ENCODE measurements at regions not wholly inside any gene's neighbourhood (a gene's known extent, or its start where the extent isn't known, plus 50 kb on each side); places are given as distances from the start of the nearest gene placed in this dataset.

DNA sequence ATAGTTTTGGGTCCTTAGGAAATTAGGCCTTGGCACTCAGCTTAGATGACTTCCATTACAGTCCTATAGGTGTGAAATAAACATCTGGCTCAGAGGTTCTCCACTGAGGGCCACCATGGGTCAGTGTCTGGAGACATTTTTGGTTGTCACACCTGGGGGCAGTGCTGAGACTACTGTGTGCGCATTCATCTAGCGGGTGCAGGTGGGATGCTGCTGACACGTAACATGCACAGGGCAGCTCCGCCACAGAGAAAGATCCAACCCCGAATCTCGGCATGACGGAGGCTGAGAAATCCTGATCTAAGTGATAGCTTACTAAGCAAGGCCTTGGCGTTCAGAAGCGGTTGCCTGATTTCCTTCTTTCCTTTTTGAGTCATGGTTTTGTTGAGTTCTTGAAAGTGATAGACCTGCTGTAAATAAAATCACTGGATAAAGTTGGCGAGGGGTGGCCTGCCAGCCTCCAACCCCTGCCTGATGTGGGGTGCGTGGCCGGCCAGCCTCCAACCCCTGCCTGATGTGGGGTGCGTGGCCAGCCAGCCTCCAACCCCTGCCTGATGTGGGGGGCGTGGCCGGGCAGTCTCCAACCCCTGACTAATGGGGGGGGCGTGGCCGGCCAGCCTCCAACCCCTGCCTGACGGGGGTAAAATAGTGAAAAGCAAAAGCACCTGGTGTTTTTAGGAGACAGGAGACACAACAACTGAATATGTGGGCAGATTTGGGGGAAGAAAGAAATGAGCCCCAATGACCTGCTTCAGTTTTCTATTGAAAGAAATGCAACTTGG is 158.1 kb downstream of the CDH26 start:
- Mint-ChIP-seq H3K4me3 (no peak overlapping the region), H3K9me3 (no peaks in the 10 kb centered on the region), H3K27me3 (no peaks in the 10 kb centered on the region), H3K27ac (no peak overlapping the region), H3K36me3 (ENCODE audit: low read depth) (no peaks in the 10 kb centered on the region), H3K4me1 (ENCODE audit: low read depth) (no peaks in the 10 kb centered on the region)
- TF ChIP-seq CTCF (IDR thresholded peaks at IDR 0.05), result no peak
- DNase-seq, result no peak
- ChIA-PET CTCF (no interaction called here), POLR2A (no interaction called here)
- intact Hi-C loops (cut with micrococcal nuclease), result no loop called here
- no peak for ATAC-seq

DNA sequence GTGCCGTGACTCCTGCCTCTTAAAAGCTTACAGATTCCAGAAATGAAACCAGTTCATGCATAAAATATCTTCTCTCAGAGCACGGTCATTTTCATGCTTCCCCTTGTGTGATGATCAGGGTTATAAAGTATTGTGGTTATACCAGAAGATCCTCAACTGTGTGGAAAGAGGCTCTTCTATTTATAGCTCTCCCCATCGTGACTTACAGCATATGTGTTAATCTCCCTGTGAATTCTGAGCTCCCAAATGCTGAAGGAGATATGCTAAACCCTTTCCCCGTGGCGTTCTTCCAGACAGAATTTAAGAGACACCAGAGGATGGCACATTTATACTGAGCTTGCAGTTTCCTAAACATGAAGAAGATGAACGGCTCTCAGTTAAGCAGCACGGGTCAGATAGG is 158.8 kb downstream of the CDH26 start:
- Mint-ChIP-seq H3K9me3 (no peaks in the 10 kb centered on the region), H3K4me3 (no peak overlapping the region), H3K36me3 (ENCODE audit: low read depth) (no peaks in the 10 kb centered on the region), H3K27ac (no peak overlapping the region), H3K4me1 (ENCODE audit: low read depth) (no peaks in the 10 kb centered on the region), H3K27me3 (no peaks in the 10 kb centered on the region)
- ChIA-PET POLR2A (no interaction called here), CTCF (interaction anchor here (0.9 kb wide), 1 partner anchor 21 kb away, joined by 3 read pairs; no protein-coding TSS in a partner anchor)
- intact Hi-C loops (cut with micrococcal nuclease), result no loop called here
- ATAC-seq, result no peak
- no peak for DNase-seq
- TF ChIP-seq CTCF (IDR thresholded peaks at IDR 0.05), result no peak

- ChIA-PET CTCF (interaction anchor here (1.3 to 1.4 kb wide), 2 partner anchors 16 to 64 kb away, joined by 3 read pairs; no protein-coding TSS in a partner anchor), POLR2A (no interaction called here)
- TF ChIP-seq CTCF (IDR thresholded peaks at IDR 0.05), result no peak
- H3K4me1 Mint-ChIP-seq (ENCODE audit: low read depth), result no peaks in the 10 kb centered on the region
- ATAC-seq (no peak), DNase-seq (no peak)
- no peaks in the 10 kb centered on the region for H3K9me3 Mint-ChIP-seq
- H3K36me3 Mint-ChIP-seq (ENCODE audit: low read depth), result no peaks in the 10 kb centered on the region
- peaks cover 5% of the 10 kb centered on the region for H3K27me3 Mint-ChIP-seq
- no peak overlapping the region for H3K4me3 Mint-ChIP-seq
- H3K27ac Mint-ChIP-seq, result no peak overlapping the region
- intact Hi-C loops (cut with micrococcal nuclease), result no loop called here
Measured at GRCh38 chr20:60121903-60122302, 163.7 kb downstream of the CDH26 start.

DNA sequence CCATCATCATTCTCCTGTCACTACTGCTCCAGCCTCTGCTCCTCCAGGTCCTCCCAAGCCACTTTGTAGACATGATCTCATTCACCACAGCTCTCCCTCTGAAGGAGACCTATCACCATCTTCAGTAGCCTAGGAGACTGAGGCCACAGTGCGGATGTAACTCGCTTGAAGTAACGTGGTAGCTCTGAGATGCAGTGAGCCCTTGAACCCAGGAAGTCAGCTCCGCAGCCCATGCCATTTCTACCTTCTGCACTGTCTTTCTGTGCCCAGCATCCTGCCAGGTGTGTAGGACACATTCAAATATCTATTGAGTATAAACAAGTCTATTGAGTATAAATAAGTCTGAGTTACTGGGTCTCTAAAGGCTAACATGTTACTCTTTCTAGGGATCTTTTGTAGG is 164.4 kb downstream of the CDH26 start:
- ChIA-PET POLR2A (no interaction called here), CTCF (no interaction called here)
- no peak for TF ChIP-seq CTCF (IDR thresholded peaks at IDR 0.05)
- DNase-seq (no peak), ATAC-seq (no peak)
- H3K27me3 Mint-ChIP-seq, result peaks cover 5% of the 10 kb centered on the region
- H3K4me3 Mint-ChIP-seq, result no peak overlapping the region
- H3K9me3 Mint-ChIP-seq, result no peaks in the 10 kb centered on the region
- intact Hi-C loops (cut with micrococcal nuclease), result no loop called here
- no peaks in the 10 kb centered on the region for H3K36me3 Mint-ChIP-seq (ENCODE audit: low read depth)
- H3K27ac Mint-ChIP-seq, result no peak overlapping the region
- no peaks in the 10 kb centered on the region for H3K4me1 Mint-ChIP-seq (ENCODE audit: low read depth)

- intact Hi-C loops (cut with micrococcal nuclease), result no loop called here
- Mint-ChIP-seq H3K36me3 (ENCODE audit: low read depth) (no peaks in the 10 kb centered on the region), H3K4me1 (ENCODE audit: low read depth) (no peaks in the 10 kb centered on the region), H3K27ac (no peak overlapping the region), H3K27me3 (peaks cover 5% of the 10 kb centered on the region), H3K9me3 (no peaks in the 10 kb centered on the region), H3K4me3 (no peak overlapping the region)
- POLR2A ChIA-PET, result no interaction called here
- no peak for TF ChIP-seq CTCF (IDR thresholded peaks at IDR 0.05)
- ATAC-seq, result no peak
- no peak for DNase-seq
- CTCF ChIA-PET, result no interaction called here
Measured at GRCh38 chr20:60123096-60123495, 164.9 kb downstream of the CDH26 start.

All from activated CD8-positive, alpha-beta T cell treated with anti-CD3 and anti-CD28 coated beads for 36 hours (primary cell).